ENCODE measurements at regions not wholly inside any gene's neighbourhood (a gene's known extent, or its start where the extent isn't known, plus 50 kb on each side); places are given as distances from the start of the nearest gene placed in this dataset.
A peak's percentile ranks its signal among the peaks of the same experiment; 100 is the strongest.
"Not testable (repeated sequence)": the region's sequence is repeated elsewhere in the genome, so short reads cannot be mapped to it uniquely, and the experiment has no call there.

DNA sequence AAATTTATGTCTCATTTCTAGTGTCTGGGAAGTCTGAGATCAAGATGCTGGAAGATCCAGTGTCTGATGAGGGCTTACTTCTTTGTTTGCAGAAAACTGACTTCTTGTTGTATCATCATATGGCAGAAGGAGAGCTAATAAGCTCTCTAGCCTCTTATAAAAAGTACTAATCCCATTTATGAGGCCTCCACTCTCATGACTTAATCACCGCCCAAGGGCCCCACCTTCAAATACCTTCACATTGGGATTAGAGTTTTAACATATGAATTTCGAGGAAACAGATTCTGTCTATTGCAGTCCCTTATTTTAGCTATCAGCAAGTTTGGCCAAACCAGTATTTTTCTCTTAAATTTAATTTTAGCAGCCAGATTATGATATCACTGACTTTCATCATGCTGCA lies 150.2 kb upstream of the TMPRSS15 start:
- DNase-seq: no peak

- not testable (repeated sequence) for DNase-seq
Observed at GRCh38 chr21:18567770-18568169, 164.2 kb upstream of the TMPRSS15 start.

DNA sequence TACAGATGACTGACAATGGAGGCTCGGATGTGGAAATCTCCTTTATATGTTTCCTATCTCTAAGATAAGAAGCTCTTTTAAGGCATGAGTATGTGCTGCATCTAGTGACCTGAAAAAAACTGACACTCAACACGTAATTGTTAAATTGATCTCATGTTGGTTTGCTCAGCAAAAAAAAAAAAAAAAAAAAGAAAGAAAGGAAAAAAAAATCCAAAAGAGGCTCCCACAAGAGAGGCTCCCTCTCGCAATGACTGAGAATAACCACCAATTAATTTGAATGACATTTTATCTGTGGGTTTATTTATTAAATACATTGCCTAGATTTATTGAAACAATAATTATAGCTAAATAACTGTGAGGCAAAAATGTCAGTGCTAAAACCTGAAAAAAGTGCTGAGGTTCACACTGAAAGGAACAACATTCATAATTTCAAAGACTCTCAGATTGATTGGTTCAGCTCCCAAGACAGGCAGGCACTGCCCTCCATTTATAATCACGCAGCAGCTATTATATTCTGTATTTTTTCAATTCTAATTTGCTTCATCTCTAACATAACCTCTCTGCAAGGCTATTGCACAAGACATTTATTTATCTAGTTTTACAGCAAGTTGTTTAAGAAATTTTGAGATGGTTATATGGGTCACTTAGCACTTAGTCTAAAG lies 184.5 kb upstream of the TMPRSS15 start:
- DNase-seq: no peak

- no peak for DNase-seq
Observed at GRCh38 chr21:18601146-18601545, 197.6 kb upstream of the TMPRSS15 start.

- DNase-seq: no peak
Observed at GRCh38 chr21:18602711-18603110, 199.1 kb upstream of the TMPRSS15 start.

- DNase-seq: no peak
Observed at GRCh38 chr21:18603261-18603660, 199.7 kb upstream of the TMPRSS15 start.

DNA sequence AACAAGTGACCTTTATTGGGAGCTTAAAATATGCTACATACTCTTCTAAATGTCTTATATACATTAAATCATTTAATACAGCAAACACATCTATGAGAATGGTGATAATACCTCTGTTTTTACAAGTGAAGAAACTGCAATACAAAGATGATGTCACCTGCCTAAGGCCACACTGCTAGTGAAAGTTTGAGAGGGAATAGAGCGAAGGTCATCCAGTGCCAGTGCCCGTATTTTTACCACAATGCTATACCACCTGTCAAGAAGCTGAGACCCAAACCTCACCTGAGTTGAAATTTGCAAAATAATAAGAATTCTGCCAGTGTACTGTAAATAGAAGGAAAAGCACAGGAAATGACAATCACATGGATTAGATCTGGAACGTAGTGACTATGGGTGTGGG lies 200.4 kb upstream of the TMPRSS15 start:
- no peak for DNase-seq

GRCh38 chr21:18608226-18608625 lies 204.6 kb upstream of the TMPRSS15 start:
- no peak for DNase-seq

DNA sequence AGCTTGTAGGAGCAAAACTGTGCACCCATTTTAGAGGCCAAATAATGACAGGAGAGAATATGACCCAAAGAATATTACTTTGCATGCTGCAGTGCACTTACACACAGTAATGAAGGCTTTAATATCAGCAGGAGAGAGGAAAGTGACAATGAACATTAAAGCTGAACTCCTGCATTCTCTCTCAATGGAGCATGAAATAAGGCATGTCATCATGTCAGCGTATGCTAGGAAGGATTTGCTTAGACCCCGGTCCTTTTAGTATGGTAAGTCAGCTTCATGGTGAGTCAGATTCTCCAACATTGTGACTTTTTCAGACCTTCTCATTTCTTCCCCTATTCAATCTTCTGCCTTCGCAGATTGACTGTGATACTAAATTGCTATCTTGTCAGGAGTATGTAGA lies 210.7 kb upstream of the TMPRSS15 start:
- DNase-seq: no peak

DNA sequence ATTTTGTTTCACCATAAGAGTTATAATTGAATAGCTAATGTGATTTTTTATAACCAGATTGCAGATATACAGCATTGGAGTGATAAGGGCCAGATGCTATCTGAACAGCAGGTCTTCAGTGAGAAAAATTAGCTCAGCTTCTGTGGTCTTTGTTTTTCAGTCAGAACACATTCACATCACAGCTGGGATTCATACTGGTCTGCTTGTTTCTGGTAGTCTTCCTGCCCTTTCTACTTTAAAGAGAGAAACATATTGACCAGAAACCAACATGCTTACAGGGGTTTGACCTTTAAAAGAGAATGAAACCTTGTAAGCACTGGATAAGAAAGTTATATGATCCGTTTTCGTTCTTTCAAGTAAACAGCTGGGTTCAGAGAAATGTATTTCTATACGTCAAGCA lies 213.7 kb upstream of the TMPRSS15 start:
- DNase-seq: no peak

GRCh38 chr21:18620436-18620835 lies 216.9 kb upstream of the TMPRSS15 start:
- peak; percentile 43 for DNase-seq

- peak; percentile 23 for DNase-seq
Observed at GRCh38 chr21:18622383-18622782, 218.8 kb upstream of the TMPRSS15 start.

GRCh38 chr21:18630446-18630845 lies 226.9 kb upstream of the TMPRSS15 start:
- DNase-seq: no peak

GRCh38 chr21:18636897-18637296 lies 233.3 kb upstream of the TMPRSS15 start:
- no peak for DNase-seq

- no peak for DNase-seq
Observed at GRCh38 chr21:18646116-18646515, 242.5 kb upstream of the TMPRSS15 start.

GRCh38 chr21:18655931-18656330 lies 252.3 kb upstream of the TMPRSS15 start:
- no peak for DNase-seq

GRCh38 chr21:18661842-18662241 lies 258.3 kb upstream of the TMPRSS15 start:
- DNase-seq: no peak

DNA sequence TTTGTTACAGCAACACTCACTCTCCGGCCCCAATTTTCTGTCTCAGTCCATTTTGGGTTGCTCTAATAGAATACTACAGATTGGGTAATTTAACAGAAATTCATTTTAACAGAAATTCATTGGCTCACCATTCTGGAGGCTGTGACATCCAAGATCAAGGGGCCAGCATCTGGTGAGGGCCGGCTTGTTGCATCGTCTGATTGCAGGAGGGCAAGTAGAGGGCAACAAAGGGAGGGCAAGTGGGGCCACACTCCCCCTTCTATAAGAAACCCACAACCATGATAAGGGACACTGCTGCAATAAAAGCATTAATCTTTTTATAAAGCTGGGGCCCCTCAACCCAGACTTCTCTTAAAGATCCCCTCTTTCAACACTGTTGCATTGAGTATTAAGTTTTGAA lies 260.1 kb upstream of the TMPRSS15 start:
- DNase-seq: no peak

- no peak for DNase-seq
Observed at GRCh38 chr21:18666725-18667124, 263.1 kb upstream of the TMPRSS15 start.

DNA sequence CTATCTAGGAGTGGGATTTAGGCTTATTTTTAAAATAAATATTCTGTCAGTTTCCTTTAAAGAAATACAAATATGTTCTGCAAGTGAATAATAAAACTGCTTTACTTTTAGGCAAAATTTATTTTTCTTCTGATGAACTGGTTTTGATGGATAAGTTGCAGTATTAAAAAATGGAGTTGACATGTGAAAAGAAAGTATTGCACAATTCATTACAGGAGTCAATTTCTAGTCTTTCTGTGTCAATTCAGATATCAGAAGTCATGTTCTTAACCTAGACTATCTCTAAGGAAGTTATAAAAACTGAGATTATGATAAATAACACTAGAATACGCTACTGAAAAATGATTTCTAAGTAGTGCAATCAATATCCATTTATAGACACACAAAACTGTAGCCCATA lies 270.2 kb upstream of the TMPRSS15 start:
- no peak for DNase-seq

DNA sequence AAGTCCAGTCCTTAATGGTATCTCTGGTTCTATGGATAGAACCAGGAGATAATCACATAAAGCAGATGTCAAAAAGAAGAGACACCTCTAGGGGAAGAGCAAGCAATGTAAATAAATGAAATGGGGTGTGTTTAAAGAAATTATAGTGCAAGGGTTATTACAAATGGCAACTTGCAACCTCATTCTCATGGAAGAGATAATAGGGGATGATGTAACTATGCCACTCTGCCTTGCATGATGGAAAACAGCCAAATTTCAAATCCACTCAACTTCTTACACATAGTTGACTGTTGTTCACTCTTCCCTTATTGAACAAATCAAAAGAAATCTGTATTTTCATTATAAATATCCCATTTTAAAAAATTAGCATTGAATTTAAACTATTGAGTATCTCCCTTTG lies 274.0 kb upstream of the TMPRSS15 start:
- peak; percentile 51 for DNase-seq

GRCh38 chr21:18705971-18706370 lies 302.4 kb upstream of the TMPRSS15 start:
- no peak for DNase-seq

DNA sequence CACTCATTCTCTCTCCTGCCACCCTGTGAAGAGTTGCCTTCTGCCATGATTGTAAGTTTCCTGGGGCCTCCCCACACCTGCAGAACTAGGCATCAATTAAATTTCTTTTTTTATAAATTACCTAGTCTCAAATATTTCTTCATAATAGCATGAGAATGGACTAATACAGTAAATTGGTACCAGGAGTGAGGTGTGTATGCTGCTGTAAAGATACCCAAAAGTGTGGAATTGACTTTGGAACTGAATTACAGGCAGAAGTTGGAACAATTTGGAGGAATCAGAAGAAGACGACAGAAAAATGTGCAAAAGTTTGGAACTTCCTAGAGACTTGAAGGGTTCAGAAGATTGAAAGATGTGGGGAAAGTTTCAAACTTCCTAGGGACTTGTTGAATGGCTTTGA lies 308.1 kb upstream of the TMPRSS15 start:
- no peak for DNase-seq

DNA sequence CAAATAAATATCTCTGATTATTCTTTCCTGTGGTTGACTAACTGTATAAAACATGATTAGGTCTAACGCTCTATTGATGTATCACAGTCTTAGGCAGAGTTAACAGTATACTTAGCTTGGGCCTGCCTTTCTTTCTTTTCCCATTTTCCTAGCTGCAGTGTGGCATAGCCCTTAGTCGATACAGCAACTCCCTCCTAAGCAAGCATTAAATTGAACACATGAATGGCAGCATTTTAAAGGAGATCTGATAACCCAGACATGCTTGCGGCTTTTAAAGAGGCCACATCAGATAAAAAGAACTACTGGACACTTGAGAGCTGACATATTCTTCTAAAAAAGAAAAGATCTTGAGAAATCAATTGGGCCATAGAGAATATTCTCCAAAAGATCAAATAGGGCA lies 312.0 kb upstream of the TMPRSS15 start:
- peak; percentile 48 for DNase-seq

GRCh38 chr21:18716578-18717138 lies 313.1 kb upstream of the TMPRSS15 start:
- DNase-seq: no peak

Measured in OCI-M1 (cell line).